HG02798 (cell line): ENCODE measurements at regions not wholly inside any gene's neighbourhood (a gene's known extent, or its start where the extent isn't known, plus 50 kb on each side); places are given as distances from the start of the nearest gene placed in this dataset.

Experiments
- ATAC-seq: cut with Tn5 transposase; IDR thresholded peaks from one replicate; pipeline ENCODE4 v1.9.1; 2021; ENCODE audit warnings: mild to moderate bottlenecking; ENCODE audit not compliant: unreplicated experiment, poor library complexity

- ATAC-seq, result no peak
These were observed 140.7 kb upstream of the PKDCC start for GRCh38 chr2:41907141-41907540.

DNA sequence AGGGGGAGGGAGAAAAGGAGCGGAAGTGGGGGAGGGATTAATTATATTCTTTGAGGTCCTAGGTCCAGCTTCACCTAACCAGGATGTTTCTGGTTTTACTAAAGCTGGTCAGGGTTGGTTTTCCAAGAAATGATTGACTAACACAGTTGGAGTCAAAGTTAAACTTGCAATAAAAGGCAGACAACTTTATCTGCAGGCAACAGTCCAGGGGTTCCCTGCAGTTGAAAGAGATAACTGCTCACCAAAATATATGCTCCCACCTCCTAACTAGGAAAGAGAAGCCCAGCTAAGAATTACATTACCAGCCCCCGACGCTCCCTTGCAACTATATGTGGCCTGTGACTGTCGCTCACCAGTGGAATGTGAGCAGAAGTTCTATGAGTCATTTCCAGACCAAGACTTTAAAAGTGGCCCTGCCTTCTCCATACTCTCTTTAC lies 140.0 kb upstream of the PKDCC start:
- ATAC-seq, result no peak

DNA sequence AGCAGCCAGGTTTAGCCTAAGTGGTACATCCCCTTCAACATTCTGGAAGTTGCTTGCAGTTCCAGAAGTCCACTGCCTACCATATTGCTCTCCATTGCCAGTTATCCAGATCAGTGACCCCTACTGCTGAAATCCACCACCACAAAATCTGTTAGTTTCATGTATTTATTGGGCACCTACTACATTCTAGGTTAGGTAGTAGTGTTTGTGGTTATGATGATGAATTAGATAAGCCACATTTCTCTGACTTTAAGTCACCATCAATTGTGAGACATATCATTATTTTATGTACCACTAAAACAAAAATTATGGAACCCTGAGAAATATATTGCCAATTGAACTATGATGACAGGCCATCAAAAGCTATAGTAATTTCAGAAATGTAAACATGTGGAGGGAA lies 139.5 kb upstream of the PKDCC start:
- ATAC-seq, result no peak

DNA sequence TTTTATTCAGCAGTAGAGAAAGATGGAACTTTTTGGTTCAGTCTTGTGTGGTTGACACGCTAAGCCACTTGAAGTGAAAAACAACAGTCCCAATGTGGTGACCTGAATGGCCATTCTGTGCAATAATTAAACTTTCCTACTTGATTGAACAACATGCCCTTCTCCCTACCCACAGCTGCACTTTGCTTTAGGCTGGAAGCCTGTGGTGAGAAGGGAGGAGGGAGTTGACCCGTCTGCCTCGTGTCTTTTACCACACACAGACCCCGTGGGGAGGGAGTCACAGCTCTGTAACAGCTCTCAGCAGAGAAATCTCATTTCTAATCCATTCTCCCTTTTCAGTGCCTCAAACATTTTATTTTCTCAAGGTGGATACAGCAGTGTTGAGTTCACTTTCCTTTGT lies 138.2 kb upstream of the PKDCC start:
- no peak for ATAC-seq

GRCh38 chr2:41910126-41910525 lies 137.7 kb upstream of the PKDCC start:
- no peak for ATAC-seq

- no peak for ATAC-seq
These were observed 136.8 kb upstream of the PKDCC start for GRCh38 chr2:41911033-41911432.

- ATAC-seq, result no peak
These were observed 135.5 kb upstream of the PKDCC start for GRCh38 chr2:41912337-41912736.

GRCh38 chr2:41912776-41913175 lies 135.0 kb upstream of the PKDCC start:
- ATAC-seq, result no peak

DNA sequence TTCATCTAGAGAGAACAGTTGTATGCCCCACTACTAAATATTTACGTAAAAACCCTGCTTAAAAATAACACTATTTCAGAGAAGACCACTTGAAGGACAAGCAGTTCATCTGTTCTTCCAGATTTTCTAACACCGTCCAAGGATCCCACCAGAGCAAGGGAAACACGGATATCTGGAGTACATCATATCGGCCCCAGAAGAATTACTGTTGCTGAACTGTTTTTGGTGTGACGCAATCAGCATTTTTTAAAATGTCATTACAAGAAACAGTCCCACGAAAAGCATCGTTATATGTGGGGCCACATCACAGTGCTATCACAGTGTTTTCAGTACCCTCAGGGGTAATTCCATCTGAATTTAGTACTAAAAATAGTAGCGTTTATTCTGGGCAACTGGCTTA lies 134.5 kb upstream of the PKDCC start:
- no peak for ATAC-seq

DNA sequence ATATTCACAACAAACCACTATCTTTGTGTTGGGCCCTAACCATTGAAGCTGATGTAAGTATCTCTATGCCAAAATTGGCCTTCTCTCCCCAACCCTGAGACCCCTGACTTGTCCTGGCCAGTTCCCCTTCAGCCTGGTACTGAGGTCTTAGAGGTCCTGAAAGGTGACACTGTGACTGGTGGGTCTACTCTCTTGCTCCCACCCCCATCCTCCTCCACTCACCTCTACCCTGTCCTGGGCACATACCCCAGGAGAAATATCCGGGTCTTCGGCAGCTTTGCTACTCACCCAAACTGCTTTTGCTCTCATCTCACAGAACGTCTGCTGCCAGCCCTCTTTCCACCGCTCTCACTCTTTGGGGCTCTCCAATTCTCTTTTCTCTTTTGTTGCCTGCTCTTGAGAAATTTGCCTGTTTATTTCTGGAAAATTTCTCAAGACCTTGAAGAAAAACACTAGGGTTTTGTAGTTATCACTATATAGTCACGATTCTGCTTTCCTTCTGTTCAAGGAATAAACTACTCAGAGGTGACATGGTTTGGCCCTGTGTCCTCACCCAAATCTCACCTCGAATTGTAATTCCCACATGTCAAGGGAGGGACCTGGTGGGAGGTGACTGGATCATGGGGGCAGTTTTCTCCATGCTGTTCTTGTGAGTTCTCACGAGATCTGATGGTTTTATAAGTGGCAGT lies 133.8 kb upstream of the PKDCC start:
- no peak for ATAC-seq

GRCh38 chr2:41914936-41915335 lies 132.9 kb upstream of the PKDCC start:
- ATAC-seq, result no peak

- no peak for ATAC-seq
These were observed 131.6 kb upstream of the PKDCC start for GRCh38 chr2:41916177-41916576.

DNA sequence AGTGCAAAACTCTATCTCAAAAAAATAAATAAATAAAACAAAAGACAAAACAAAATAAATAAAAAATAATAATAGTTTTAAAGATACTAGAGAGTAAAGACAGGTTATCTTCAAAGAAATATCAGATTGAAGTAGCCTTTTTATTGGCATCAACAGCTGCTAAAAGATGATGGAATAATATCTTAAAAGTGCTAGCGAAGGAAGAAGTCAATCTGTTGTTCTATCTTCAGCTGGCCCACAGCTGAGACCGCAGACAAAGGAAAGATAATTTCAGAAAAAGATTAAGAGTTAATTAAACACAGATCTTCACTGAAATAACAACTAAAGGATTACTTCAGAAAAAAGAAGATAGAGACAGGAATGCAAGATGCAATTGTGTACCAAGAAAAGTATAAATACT lies 130.2 kb upstream of the PKDCC start:
- no peak for ATAC-seq

DNA sequence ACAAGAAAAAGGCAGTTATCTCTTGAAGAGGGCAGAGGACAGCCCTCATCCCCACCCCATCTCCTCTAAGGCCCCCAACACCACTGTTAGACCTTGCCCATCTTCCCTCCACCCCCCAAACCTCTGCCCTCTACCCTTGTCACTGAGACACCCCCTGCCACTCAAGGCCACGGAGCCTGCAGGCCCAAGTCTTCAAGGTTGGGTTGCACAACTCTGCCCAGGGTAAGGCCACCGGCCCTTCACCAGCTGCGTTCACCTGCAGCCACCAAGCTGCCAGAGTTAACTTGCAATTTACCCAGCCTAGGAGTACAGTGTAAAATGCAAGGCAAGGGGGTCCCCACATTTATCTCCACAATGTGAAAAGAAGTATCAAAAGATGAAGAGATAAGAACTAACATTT lies 128.7 kb upstream of the PKDCC start:
- no peak for ATAC-seq

DNA sequence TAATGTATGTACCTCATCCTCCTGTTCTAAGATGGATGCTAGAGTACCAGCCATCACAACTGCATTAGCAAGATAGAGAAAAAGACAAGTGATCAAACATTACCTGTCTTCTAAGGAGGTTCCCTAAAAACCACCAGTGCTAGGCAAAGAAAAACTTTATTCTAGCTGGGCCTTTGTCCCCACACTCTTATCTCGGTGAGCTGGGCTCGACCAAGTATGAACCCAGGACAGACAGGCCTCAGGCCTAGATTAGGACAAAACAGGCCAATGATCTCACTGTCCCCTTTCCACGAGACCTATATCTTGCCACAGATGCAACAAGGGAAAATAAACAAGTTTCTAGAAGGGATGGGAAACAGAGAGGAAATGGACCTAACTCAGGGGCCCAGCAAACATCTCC lies 127.6 kb upstream of the PKDCC start:
- no peak for ATAC-seq

- no peak for ATAC-seq
These were observed 127.0 kb upstream of the PKDCC start for GRCh38 chr2:41920812-41921211.

DNA sequence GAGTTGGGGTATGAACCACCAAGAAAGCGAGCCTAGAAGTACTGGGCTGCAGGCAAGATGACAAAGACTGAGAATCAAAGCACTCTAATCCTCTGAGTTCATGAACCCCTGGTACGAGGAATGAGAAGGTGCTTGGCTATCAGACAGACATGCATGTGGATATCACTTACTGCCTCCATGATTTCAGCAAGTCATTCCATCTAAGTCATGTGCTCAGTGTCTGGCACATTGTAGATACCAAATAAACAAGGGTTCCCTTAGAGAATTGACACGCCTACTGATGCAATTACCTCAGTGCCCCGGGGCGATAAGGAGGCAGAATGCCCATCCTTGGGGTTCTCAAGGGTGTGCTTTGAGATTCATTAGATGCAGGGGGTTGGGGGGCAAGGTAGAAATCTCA lies 125.6 kb upstream of the PKDCC start:
- ATAC-seq, result no peak

DNA sequence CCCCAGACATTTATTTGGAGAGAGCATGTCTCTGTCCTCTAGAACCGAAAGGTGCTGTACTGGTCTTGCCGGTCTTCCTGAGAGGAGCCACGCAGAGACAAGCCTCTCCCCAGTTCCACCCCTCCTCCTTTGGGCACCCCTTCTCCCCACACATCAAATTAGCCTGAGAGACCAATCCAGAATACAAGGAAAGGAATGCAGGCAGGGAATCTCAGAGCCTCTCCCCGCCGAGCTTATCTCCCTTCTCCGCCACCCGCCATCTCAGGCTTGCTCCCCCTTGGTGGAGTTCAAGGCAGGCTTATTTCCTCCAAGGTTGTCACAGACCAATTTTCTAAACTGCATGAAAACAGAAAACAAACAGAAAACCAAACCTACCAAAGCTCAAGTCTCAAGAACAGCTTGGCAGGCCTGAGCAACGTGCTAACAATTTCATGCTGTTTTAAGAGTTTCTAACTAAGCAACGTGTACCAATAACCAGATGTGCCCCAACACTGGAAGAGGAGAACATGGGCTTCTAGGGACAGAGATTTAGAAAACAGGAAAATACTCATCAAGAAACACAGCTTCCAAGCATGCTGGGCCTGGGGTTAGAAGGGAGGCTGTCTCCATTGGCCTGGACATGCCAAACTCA lies 124.5 kb upstream of the PKDCC start:
- no peak for ATAC-seq

DNA sequence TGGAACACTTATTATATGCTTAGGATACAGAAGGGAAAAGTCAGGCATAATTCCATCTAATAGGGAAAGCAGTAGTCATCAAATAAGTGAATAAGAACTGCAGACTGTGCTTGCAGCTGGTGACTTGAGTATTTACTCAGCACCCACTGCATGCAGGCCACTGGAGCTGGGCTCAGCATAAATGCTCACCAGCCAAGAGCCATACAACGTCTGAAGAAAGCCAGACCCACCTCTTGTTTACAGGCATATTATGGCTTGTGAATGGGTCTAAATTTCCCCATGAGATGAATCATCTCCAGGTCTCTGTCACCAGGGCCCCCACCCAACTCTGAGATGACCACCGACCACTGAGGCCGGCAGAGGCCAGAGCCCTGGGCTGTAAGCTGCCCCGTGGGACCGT lies 123.8 kb upstream of the PKDCC start:
- no peak for ATAC-seq

GRCh38 chr2:41924709-41925408 lies 123.0 kb upstream of the PKDCC start:
- no peak for ATAC-seq

- no peak for ATAC-seq
These were observed 122.1 kb upstream of the PKDCC start for GRCh38 chr2:41925712-41926111.
